Stomach (tissue), 4 donors: ENCODE measurements at regions not wholly inside any gene's neighbourhood (a gene's known extent, or its start where the extent isn't known, plus 50 kb on each side); places are given as distances from the start of the nearest gene placed in this dataset.

ENCODE experiments used
- CTCF ChIP-seq, 7 experiments: fragments of 450-650 bp in 4 of 7; fragments of 200-600 bp in 3 of 7; sonication (generic) in 3 of 7; IDR thresholded peaks; one replicate each; pipeline ENCODE4 v1.5.1; 2016 to 2019; ENCODE audit warnings: antibody characterized with exemption in 7 of 7, control low read depth in 2 of 7, mild to moderate bottlenecking in 1 of 7
- EP300 ChIP-seq: sonication (generic); formaldehyde crosslinking; IDR thresholded peaks from one replicate; pipeline ENCODE4 v1.6.1; 2017; ENCODE audit warnings: antibody characterized with exemption
- POLR2AphosphoS5 ChIP-seq, 3 donors: sonication (generic); formaldehyde crosslinking; IDR thresholded peaks; one replicate each; pipeline ENCODE4 v1.6.1; 2016; ENCODE audit warnings: antibody characterized with exemption in 3 of 3

GRCh38 chr13:44117816-44118215 is 238.1 kb downstream of the LACC1 start:
- TF ChIP-seq CTCF (IDR thresholded peaks at IDR 0.05) (no peak), POLR2AphosphoS5 (IDR thresholded peaks at IDR 0.05) (no peak), EP300 (no peak)
